ENCODE measurements at regions not wholly inside any gene's neighbourhood (a gene's known extent, or its start where the extent isn't known, plus 50 kb on each side); places are given as distances from the start of the nearest gene placed in this dataset.

- no peak overlapping the region for H2BK12ac ChIP-seq (ENCODE audit: low read depth, low read length)
- 75% methylated on average over 2 of the region's 2 CpGs; no CpG with 5 or more reads in 1 of the 2 experiments for WGBS, 2 experiments (ENCODE audit: extremely low coverage in 1 of 2, insufficient coverage in 1 of 2, insufficient read length in 1 of 2, insufficient replicate concordance in 2 of 2, low coverage in 1 of 2, low lambda C conversion rate in 2 of 2, missing lambda C conversion rate in 1 of 2)
- H3K9ac ChIP-seq (replicated peaks in 1 of 4; ENCODE audit: extremely low read depth in 1 of 4, low read depth in 3 of 4, low read length in 3 of 4) = no peak overlapping the region
- no peak overlapping the region for H2BK20ac ChIP-seq (ENCODE audit: low read length)
- H3K9me3 ChIP-seq (ENCODE audit: insufficient read depth in 2 of 2, low read depth in 1 of 2, low read length in 1 of 2) = no peaks in the 10 kb centered on the region
- no peaks in the 10 kb centered on the region for H3K36me3 ChIP-seq (ENCODE audit: control insufficient read depth in 2 of 4, insufficient read depth in 4 of 4, low read length in 3 of 4)
- H3K4me2 ChIP-seq (ENCODE audit: insufficient read depth in 1 of 2, low read depth in 2 of 2, low read length in 2 of 2) = no peak overlapping the region
- H3K4me1 ChIP-seq (replicated peaks in 1 of 4; ENCODE audit: control insufficient read depth in 3 of 4, insufficient read depth in 4 of 4, low read length in 3 of 4) = no peaks in the 10 kb centered on the region
- no peak overlapping the region for H4K5ac ChIP-seq (ENCODE audit: insufficient read length, low read depth, low read length)
- H4K8ac ChIP-seq (ENCODE audit: extremely low read depth, insufficient read depth, low read length) = no peak overlapping the region
- H2BK120ac ChIP-seq (replicated peaks; ENCODE audit: low read depth, low read length) = no peak overlapping the region
- H4K20me1 ChIP-seq (replicated peaks in 1 of 2; ENCODE audit: control insufficient read depth in 1 of 2, insufficient read depth in 2 of 2, low read length in 2 of 2) = no peaks in the 10 kb centered on the region
- ChIA-PET CTCF (ENCODE audit: partially characterized antibody) (no interaction called here), POLR2A (ENCODE audit: partially characterized antibody) (no interaction called here)
- H2AFZ ChIP-seq (ENCODE audit: low read length) = no peak overlapping the region
- H2AK5ac ChIP-seq (ENCODE audit: low read depth, low read length) = no peak overlapping the region
- no peaks in the 10 kb centered on the region for H3K79me2 ChIP-seq (ENCODE audit: control insufficient read depth in 1 of 2, insufficient read depth in 2 of 2, low read length in 2 of 2)
- H2BK5ac ChIP-seq (ENCODE audit: low read depth, low read length) = no peak overlapping the region
- H3K14ac ChIP-seq (ENCODE audit: insufficient read length) = no peak overlapping the region
- no peaks in the 10 kb centered on the region for H3K23me2 ChIP-seq (ENCODE audit: low read depth, low read length)
- H3K23ac ChIP-seq (ENCODE audit: insufficient read length) = no peak overlapping the region
- H3K56ac ChIP-seq (replicated peaks; ENCODE audit: insufficient read length, low read depth, low read length) = no peak overlapping the region
- no peak overlapping the region for H4K91ac ChIP-seq (replicated peaks; ENCODE audit: insufficient read length, low read length)
- TF ChIP-seq TEAD4 (IDR thresholded peaks at IDR 0.05; ENCODE audit: low read depth, low read length) = no peak
- no peak for TF ChIP-seq JUND (IDR thresholded peaks at IDR 0.05; ENCODE audit: low read length)
- no peak for TF ChIP-seq BACH1 (IDR thresholded peaks at IDR 0.05; ENCODE audit: low read length)
- no peak for TF ChIP-seq NANOG (IDR thresholded peaks at IDR 0.05; ENCODE audit: insufficient read depth, low read depth, low read length, poor library complexity, severe bottlenecking)
- no peak for TF ChIP-seq SRF (IDR thresholded peaks at IDR 0.05; ENCODE audit: low read depth, low read length)
- TF ChIP-seq MAFK (IDR thresholded peaks at IDR 0.05; ENCODE audit: low read depth, low read length) = no peak
- TF ChIP-seq FOSL1 (IDR thresholded peaks at IDR 0.05; ENCODE audit: insufficient read depth, low read depth, low read length) = no peak
- no peak for TF ChIP-seq SAP30 (IDR thresholded peaks at IDR 0.05; ENCODE audit: insufficient read depth, insufficient replicate concordance, low read length)
- TF ChIP-seq TAF7 (optimal IDR thresholded peaks at IDR 0.05; ENCODE audit: borderline replicate concordance, low read depth, low read length) = no peak
- no peak for TF ChIP-seq EZH2 (IDR thresholded peaks at IDR 0.05; ENCODE audit: low read depth, low read length, severe bottlenecking)
- TF ChIP-seq YY1 (IDR thresholded peaks at IDR 0.05; ENCODE audit: low read depth, low read length) = no peak
- no peak for TF ChIP-seq GABPA (IDR thresholded peaks at IDR 0.05; ENCODE audit: borderline replicate concordance, insufficient read depth, low read length)
- no peak for TF ChIP-seq ASH2L (IDR thresholded peaks at IDR 0.05; ENCODE audit: low read length)
- no peak for TF ChIP-seq CHD2 (IDR thresholded peaks at IDR 0.05; ENCODE audit: low read length)
- no peak overlapping the region for H3K27ac ChIP-seq (ENCODE audit: low read depth, low read length)
- FAIRE-seq (no peak), DNase-seq (ENCODE audit: low read depth in 1 of 2, low spot score in 2 of 2) (no peak)
- no peak overlapping the region for H3K18ac ChIP-seq (ENCODE audit: extremely low read depth, low read length)
- no peaks in the 10 kb centered on the region for H3K79me1 ChIP-seq (ENCODE audit: low read depth, low read length)
- no peaks in the 10 kb centered on the region for H3K27me3 ChIP-seq (replicated peaks in 1 of 4; ENCODE audit: control insufficient read depth in 3 of 4, extremely low read depth in 1 of 4, insufficient read depth in 3 of 4, low read length in 3 of 4)
- no peak overlapping the region for H3K4ac ChIP-seq (replicated peaks; ENCODE audit: insufficient read length, low read depth, low read length)
- no peak overlapping the region for H3K4me3 ChIP-seq (ENCODE audit: extremely low read depth in 1 of 4, insufficient read depth in 2 of 4, low read depth in 3 of 4, low read length in 4 of 4)
- no peak overlapping the region for H2BK15ac ChIP-seq (ENCODE audit: low read length)
Observed at GRCh38 chr2:235274023-235274422, 219.8 kb upstream of the AGAP1 start.
